ENCODE measurements at regions not wholly inside any gene's neighbourhood (a gene's known extent, or its start where the extent isn't known, plus 50 kb on each side); places are given as distances from the start of the nearest gene placed in this dataset.

GRCh38 chr13:75139291-75139690, 342.7 kb downstream of the TBC1D4 start:
- Histone ChIP-seq H3K79me2 (ENCODE audit: low read length) (no peaks in the 10 kb centered on the region), H3K36me3 (replicated peaks; ENCODE audit: insufficient read depth, low read length) (no peaks in the 10 kb centered on the region), H3K27ac (ENCODE audit: low read length) (no peak overlapping the region), H4K20me1 (ENCODE audit: insufficient read depth, low read length) (no peaks in the 10 kb centered on the region), H3K9me2 (replicated peaks; ENCODE audit: insufficient read depth, low read length) (no peaks in the 10 kb centered on the region), H3K9ac (ENCODE audit: low read length) (no peak overlapping the region), H3F3A (ENCODE audit: insufficient read depth, low read length) (no peaks in the 10 kb centered on the region), H2AFZ (ENCODE audit: low read length) (no peak overlapping the region), H3K4me2 (ENCODE audit: low read depth, low read length) (no peak overlapping the region), H3K4me1 (ENCODE audit: low read length) (no peaks in the 10 kb centered on the region), H3K4me3 (ENCODE audit: low read length) (no peak overlapping the region), H3K9me3 (replicated peaks; ENCODE audit: insufficient read depth, low read length) (no peaks in the 10 kb centered on the region), H3K27me3 (replicated peaks; ENCODE audit: insufficient read depth, low read length) (no peaks in the 10 kb centered on the region)
- no peak for DNase-seq
- TF ChIP-seq CTCF (IDR thresholded peaks at IDR 0.05; ENCODE audit: low read length) (no peak), EZH2phosphoT487 (IDR thresholded peaks at IDR 0.05; ENCODE audit: low read length) (no peak), EZH2 (optimal IDR thresholded peaks at IDR 0.05; ENCODE audit: low read depth, low read length) (no peak)

GRCh38 chr13:75137911-75138571, 343.9 kb downstream of the TBC1D4 start:
- no peaks in the 10 kb centered on the region for H3K9me2 ChIP-seq (replicated peaks; ENCODE audit: insufficient read depth, low read length)
- H4K20me1 ChIP-seq (ENCODE audit: insufficient read depth, low read length) = no peaks in the 10 kb centered on the region
- H3K79me2 ChIP-seq (ENCODE audit: low read length) = no peaks in the 10 kb centered on the region
- H3K4me1 ChIP-seq (ENCODE audit: low read length) = no peaks in the 10 kb centered on the region
- H3K27ac ChIP-seq (ENCODE audit: low read length) = no peak overlapping the region
- no peaks in the 10 kb centered on the region for H3K9me3 ChIP-seq (replicated peaks; ENCODE audit: insufficient read depth, low read length)
- H3K27me3 ChIP-seq (replicated peaks; ENCODE audit: insufficient read depth, low read length) = no peaks in the 10 kb centered on the region
- no peak overlapping the region for H3K9ac ChIP-seq (ENCODE audit: low read length)
- no peak overlapping the region for H3K4me3 ChIP-seq (ENCODE audit: low read length)
- H3F3A ChIP-seq (ENCODE audit: insufficient read depth, low read length) = no peaks in the 10 kb centered on the region
- no peaks in the 10 kb centered on the region for H3K36me3 ChIP-seq (replicated peaks; ENCODE audit: insufficient read depth, low read length)
- no peak for DNase-seq
- H2AFZ ChIP-seq (ENCODE audit: low read length) = no peak overlapping the region
- no peak overlapping the region for H3K4me2 ChIP-seq (ENCODE audit: low read depth, low read length)
- TF ChIP-seq EZH2phosphoT487 (IDR thresholded peaks at IDR 0.05; ENCODE audit: low read length) (no peak), EZH2 (optimal IDR thresholded peaks at IDR 0.05; ENCODE audit: low read depth, low read length) (no peak), CTCF (IDR thresholded peaks at IDR 0.05; ENCODE audit: low read length) (no peak)

- TF ChIP-seq EZH2phosphoT487 (IDR thresholded peaks at IDR 0.05; ENCODE audit: low read length) = no peak
- no peak overlapping the region for H2AFZ ChIP-seq (ENCODE audit: low read length)
- no peak for DNase-seq
- H4K20me1 ChIP-seq (ENCODE audit: insufficient read depth, low read length) = no peaks in the 10 kb centered on the region
- no peaks in the 10 kb centered on the region for H3K27me3 ChIP-seq (replicated peaks; ENCODE audit: insufficient read depth, low read length)
- no peaks in the 10 kb centered on the region for H3F3A ChIP-seq (ENCODE audit: insufficient read depth, low read length)
- H3K4me2 ChIP-seq (ENCODE audit: low read depth, low read length) = no peak overlapping the region
- no peaks in the 10 kb centered on the region for H3K4me1 ChIP-seq (ENCODE audit: low read length)
- H3K27ac ChIP-seq (ENCODE audit: low read length) = no peak overlapping the region
- no peaks in the 10 kb centered on the region for H3K79me2 ChIP-seq (ENCODE audit: low read length)
- H3K9me2 ChIP-seq (replicated peaks; ENCODE audit: insufficient read depth, low read length) = no peaks in the 10 kb centered on the region
- H3K9me3 ChIP-seq (replicated peaks; ENCODE audit: insufficient read depth, low read length) = no peaks in the 10 kb centered on the region
- no peak overlapping the region for H3K9ac ChIP-seq (ENCODE audit: low read length)
- no peaks in the 10 kb centered on the region for H3K36me3 ChIP-seq (replicated peaks; ENCODE audit: insufficient read depth, low read length)
- no peak overlapping the region for H3K4me3 ChIP-seq (ENCODE audit: low read length)
These were observed 345.8 kb downstream of the TBC1D4 start for GRCh38 chr13:75136151-75136550.

- H3K27me3 ChIP-seq (replicated peaks; ENCODE audit: insufficient read depth, low read length) = no peaks in the 10 kb centered on the region
- TF ChIP-seq EZH2 (optimal IDR thresholded peaks at IDR 0.05; ENCODE audit: low read depth, low read length) = no peak
- H3K36me3 ChIP-seq (replicated peaks; ENCODE audit: insufficient read depth, low read length) = no peaks in the 10 kb centered on the region
- no peak overlapping the region for H3K4me3 ChIP-seq (ENCODE audit: low read length)
- no peak overlapping the region for H3K9ac ChIP-seq (ENCODE audit: low read length)
- no peak overlapping the region for H3K27ac ChIP-seq (ENCODE audit: low read length)
- H3K9me3 ChIP-seq (replicated peaks; ENCODE audit: insufficient read depth, low read length) = no peaks in the 10 kb centered on the region
- no peak for DNase-seq
- no peaks in the 10 kb centered on the region for H3K9me2 ChIP-seq (replicated peaks; ENCODE audit: insufficient read depth, low read length)
- no peak overlapping the region for H3K4me2 ChIP-seq (ENCODE audit: low read depth, low read length)
- no peak overlapping the region for H2AFZ ChIP-seq (ENCODE audit: low read length)
- H4K20me1 ChIP-seq (ENCODE audit: insufficient read depth, low read length) = no peaks in the 10 kb centered on the region
- no peaks in the 10 kb centered on the region for H3K79me2 ChIP-seq (ENCODE audit: low read length)
- H3K4me1 ChIP-seq (ENCODE audit: low read length) = no peaks in the 10 kb centered on the region
- H3F3A ChIP-seq (ENCODE audit: insufficient read depth, low read length) = no peaks in the 10 kb centered on the region
These were observed 346.6 kb downstream of the TBC1D4 start for GRCh38 chr13:75135325-75135825.
